ENCODE measurements at regions not wholly inside any gene's neighbourhood (a gene's known extent, or its start where the extent isn't known, plus 50 kb on each side); places are given as distances from the start of the nearest gene placed in this dataset.

- Mint-ChIP-seq H3K4me1 (peaks cover 44 to 52% of the 10 kb centered on the region in 2 donors), H3K9me3 (peaks cover 0 to 6% of the 10 kb centered on the region in 2 donors), H3K27ac (peak overlapping the region; percentile 10 to 63), H3K4me3 (no peak overlapping the region), H3K27me3 (ENCODE audit: low read depth in 2 of 2) (no peaks in the 10 kb centered on the region), H3K36me3 (peaks cover 14% of the 10 kb centered on the region)
- TF ChIP-seq CTCF (IDR thresholded peaks at IDR 0.05) = no peak
- Histone ChIP-seq H3K27ac (ENCODE audit: low read length) (no peak overlapping the region), H3K36me3 (ENCODE audit: control insufficient read depth, insufficient read depth, low read length) (no peaks in the 10 kb centered on the region), H3K4me3 (ENCODE audit: low read length) (no peak overlapping the region), H3K27me3 (ENCODE audit: control insufficient read depth, insufficient read depth, low read length) (no peaks in the 10 kb centered on the region), H3K4me1 (ENCODE audit: control insufficient read depth, insufficient read depth, low read length) (peaks cover 7% of the 10 kb centered on the region), H3K9me3 (ENCODE audit: control insufficient read depth, insufficient read depth, low read length) (no peaks in the 10 kb centered on the region)
- no peak for DNase-seq
- no peak for ATAC-seq
- 95% methylated on average over 2 of the region's 4 CpGs for WGBS (ENCODE audit: insufficient coverage)
- intact Hi-C loops (cut with micrococcal nuclease) = no loop called here
Observed at GRCh38 chr2:181129364-181130056, 149.1 kb downstream of the UBE2E3 start.

GRCh38 chr2:181130686-181131085 lies 150.3 kb downstream of the UBE2E3 start:
- intact Hi-C loops (cut with micrococcal nuclease) = no loop called here
- H3K4me1 Mint-ChIP-seq = peaks cover 33 to 43% of the 10 kb centered on the region in 2 donors

GRCh38 chr2:181131584-181131983 lies 151.2 kb downstream of the UBE2E3 start:
- no peak for ATAC-seq
- no peak for TF ChIP-seq CTCF (IDR thresholded peaks at IDR 0.05)
- peak overlapping the region; percentile 82 to 85 for H3K27ac Mint-ChIP-seq

More at GRCh38 chr2:181130686-181131085, 150.3 kb downstream of the UBE2E3 start:
- Mint-ChIP-seq H3K4me3 (peak overlapping the region; percentile 81), H3K36me3 (peaks cover 14% of the 10 kb centered on the region), H3K9me3 (peaks cover 0 to 6% of the 10 kb centered on the region in 2 donors), H3K27me3 (ENCODE audit: low read depth in 2 of 2) (no peaks in the 10 kb centered on the region), H3K27ac (peak overlapping the region; percentile 82 to 85)
- TF ChIP-seq CTCF (IDR thresholded peaks at IDR 0.05) = no peak
- H3K36me3 ChIP-seq (ENCODE audit: control insufficient read depth, insufficient read depth, low read length) = no peaks in the 10 kb centered on the region
- no peak overlapping the region for H3K4me3 ChIP-seq (ENCODE audit: low read length)
- DNase-seq (no peak), ATAC-seq (no peak)
- WGBS (ENCODE audit: insufficient coverage) = 100% methylated on average over 2 of the region's 3 CpGs
- H3K4me1 ChIP-seq (ENCODE audit: control insufficient read depth, insufficient read depth, low read length) = no peaks in the 10 kb centered on the region
- H3K27ac ChIP-seq (ENCODE audit: low read length) = no peak overlapping the region
- peaks cover 3% of the 10 kb centered on the region for H3K9me3 ChIP-seq (ENCODE audit: control insufficient read depth, insufficient read depth, low read length)
- no peaks in the 10 kb centered on the region for H3K27me3 ChIP-seq (ENCODE audit: control insufficient read depth, insufficient read depth, low read length)

GRCh38 chr2:181138816-181139215 lies 158.4 kb downstream of the UBE2E3 start:
- Mint-ChIP-seq H3K27ac (peak overlapping the region in 1 of 2 donors; percentile 7), H3K4me1 (peaks cover 56 to 57% of the 10 kb centered on the region in 2 donors), H3K27me3 (ENCODE audit: low read depth in 2 of 2) (no peaks in the 10 kb centered on the region), H3K9me3 (no peaks in the 10 kb centered on the region), H3K4me3 (no peak overlapping the region), H3K36me3 (no peaks in the 10 kb centered on the region)
- ATAC-seq (no peak), DNase-seq (no peak)
- Histone ChIP-seq H3K27me3 (ENCODE audit: control insufficient read depth, insufficient read depth, low read length) (no peaks in the 10 kb centered on the region), H3K9me3 (ENCODE audit: control insufficient read depth, insufficient read depth, low read length) (peaks cover 3% of the 10 kb centered on the region), H3K4me1 (ENCODE audit: control insufficient read depth, insufficient read depth, low read length) (peaks cover 11% of the 10 kb centered on the region), H3K27ac (ENCODE audit: low read length) (no peak overlapping the region), H3K36me3 (ENCODE audit: control insufficient read depth, insufficient read depth, low read length) (no peaks in the 10 kb centered on the region), H3K4me3 (ENCODE audit: low read length) (no peak overlapping the region)
- intact Hi-C loops (cut with micrococcal nuclease) = no loop called here
- 60% methylated on average over 1 of the region's 3 CpGs for WGBS (ENCODE audit: insufficient coverage)
- no peak for TF ChIP-seq CTCF (IDR thresholded peaks at IDR 0.05)

More at GRCh38 chr2:181131584-181131983, 151.2 kb downstream of the UBE2E3 start:
- Histone ChIP-seq H3K4me1 (ENCODE audit: control insufficient read depth, insufficient read depth, low read length) (no peaks in the 10 kb centered on the region), H3K36me3 (ENCODE audit: control insufficient read depth, insufficient read depth, low read length) (no peaks in the 10 kb centered on the region), H3K27ac (ENCODE audit: low read length) (peak overlapping the region; percentile 36), H3K4me3 (ENCODE audit: low read length) (no peak overlapping the region), H3K9me3 (ENCODE audit: control insufficient read depth, insufficient read depth, low read length) (peaks cover 3% of the 10 kb centered on the region), H3K27me3 (ENCODE audit: control insufficient read depth, insufficient read depth, low read length) (no peaks in the 10 kb centered on the region)
- H3K36me3 Mint-ChIP-seq = peaks cover 14% of the 10 kb centered on the region
- peaks cover 0 to 6% of the 10 kb centered on the region in 2 donors for H3K9me3 Mint-ChIP-seq
- H3K27me3 Mint-ChIP-seq (ENCODE audit: low read depth in 2 of 2) = no peaks in the 10 kb centered on the region
- 61% methylated on average over 2 of the region's 2 CpGs for WGBS (ENCODE audit: insufficient coverage)
- intact Hi-C loops (cut with micrococcal nuclease) = no loop called here
- peaks cover 25 to 34% of the 10 kb centered on the region in 2 donors for H3K4me1 Mint-ChIP-seq
- DNase-seq = peak in 1 of 2 donors; percentile 45
- H3K4me3 Mint-ChIP-seq = peak overlapping the region; percentile 81

Data from natural killer cell (primary cell).